ENCODE measurements at regions not wholly inside any gene's neighbourhood (a gene's known extent, or its start where the extent isn't known, plus 50 kb on each side); places are given as distances from the start of the nearest gene placed in this dataset.

DNA sequence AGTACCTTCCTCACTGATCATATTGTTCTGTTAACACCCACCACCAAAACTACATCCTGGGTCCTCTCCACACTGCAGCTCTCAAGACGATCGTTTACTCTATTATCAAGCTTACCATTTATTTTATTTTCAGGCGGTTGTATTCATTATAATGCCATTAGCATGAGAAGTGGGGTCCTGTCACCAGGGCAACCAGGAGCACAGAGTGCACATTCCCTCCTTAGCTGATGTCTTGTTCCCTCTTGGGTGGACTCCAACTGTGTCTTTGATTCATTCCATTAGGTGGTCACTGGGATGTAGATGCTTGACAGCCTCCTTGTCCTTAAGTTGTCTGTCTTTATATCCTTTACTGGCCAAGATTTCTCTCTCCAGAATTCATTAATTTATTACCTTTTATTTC, 965.9 kb upstream of the EEF2KMT start:
- TF ChIP-seq, protein P1, sequence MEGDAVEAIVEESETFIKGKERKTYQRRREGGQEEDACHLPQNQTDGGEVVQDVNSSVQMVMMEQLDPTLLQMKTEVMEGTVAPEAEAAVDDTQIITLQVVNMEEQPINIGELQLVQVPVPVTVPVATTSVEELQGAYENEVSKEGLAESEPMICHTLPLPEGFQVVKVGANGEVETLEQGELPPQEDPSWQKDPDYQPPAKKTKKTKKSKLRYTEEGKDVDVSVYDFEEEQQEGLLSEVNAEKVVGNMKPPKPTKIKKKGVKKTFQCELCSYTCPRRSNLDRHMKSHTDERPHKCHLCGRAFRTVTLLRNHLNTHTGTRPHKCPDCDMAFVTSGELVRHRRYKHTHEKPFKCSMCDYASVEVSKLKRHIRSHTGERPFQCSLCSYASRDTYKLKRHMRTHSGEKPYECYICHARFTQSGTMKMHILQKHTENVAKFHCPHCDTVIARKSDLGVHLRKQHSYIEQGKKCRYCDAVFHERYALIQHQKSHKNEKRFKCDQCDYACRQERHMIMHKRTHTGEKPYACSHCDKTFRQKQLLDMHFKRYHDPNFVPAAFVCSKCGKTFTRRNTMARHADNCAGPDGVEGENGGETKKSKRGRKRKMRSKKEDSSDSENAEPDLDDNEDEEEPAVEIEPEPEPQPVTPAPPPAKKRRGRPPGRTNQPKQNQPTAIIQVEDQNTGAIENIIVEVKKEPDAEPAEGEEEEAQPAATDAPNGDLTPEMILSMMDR (IDR thresholded peaks at IDR 0.05): no peak
- no peak for TF ChIP-seq POLR2A (IDR thresholded peaks at IDR 0.05)
